HCT116 (cell line): ENCODE measurements at regions not wholly inside any gene's neighbourhood (a gene's known extent, or its start where the extent isn't known, plus 50 kb on each side); places are given as distances from the start of the nearest gene placed in this dataset.

Experiments
- ATAC-seq: fragments of 200-7000 bp; cut with Tn5 transposase; 2 replicates; pipeline ENCODE4 v1.9.1; 2020; ENCODE audit warnings: mild to moderate bottlenecking, moderate library complexity
- BruUV-seq: library from RNA; stranded (reverse); fragments of 400-500 nt; replicated peaks from 2 replicates; lab custom pipeline; 2021; lab: Mats Ljungman, UMichigan
- CTCF ChIA-PET: fragments of 300-600 bp; sonication (Branson Sonifier 250); formaldehyde crosslinking; loops from one replicate; lab custom pipeline; 2021; ENCODE audit warnings: antibody characterized with exemption; lab: Charles Lee
- POLR2A ChIA-PET: fragments of 300-600, 350-600 bp; sonication (Branson Sonifier 250); formaldehyde crosslinking; loops from one replicate; lab custom pipeline; 2021; ENCODE audit warnings: antibody characterized with exemption; lab: Charles Lee
- RAD21 ChIA-PET, 2 experiments: fragments of 300-600 bp; sonication (Branson Sonifier 250); formaldehyde crosslinking; loops; one replicate each; lab custom pipeline; 2023; ENCODE audit warnings: low total read pairs in 2 of 2; ENCODE audit not compliant: uncharacterized antibody in 2 of 2, unreplicated experiment in 2 of 2, low non-redundant PET in 1 of 2; lab: Charles Lee
- DNase-seq: peaks from one replicate; pipeline ENCODE4 v3.0.0-alpha.2; 2010; ENCODE audit warnings: low read depth, low spot score
- H2AFZ ChIP-seq: fragments of 200-600 bp; shearing (Covaris generic), sonication (generic); 2 replicates; pipeline ENCODE4 v1.6.1; 2017; ENCODE audit warnings: low read depth, mixed run types, mixed read lengths, antibody characterized with exemption, low read length; ENCODE audit not compliant: poor library complexity, severe bottlenecking
- H3K27ac ChIP-seq: 2 replicates; pipeline ENCODE4 v1.5.1; 2012; ENCODE audit warnings: low read depth, low read length
- H3K27me3 ChIP-seq: fragments of 200-600 bp; sonication (generic); 2 replicates; pipeline ENCODE4 v1.6.1; 2016; ENCODE audit warnings: mixed run types, low read length, mixed read lengths; ENCODE audit not compliant: insufficient read depth
- H3K36me3 ChIP-seq, 2 experiments: fragments of 200-500 bp in 1 of 2; fragments of 200-600 bp in 1 of 2; sonication (Bioruptor generic) in 1 of 2; sonication (generic) in 1 of 2; 2 replicates each; pipeline versions ENCODE4 v1.5.1 to v1.6.1; 2014 to 2016; ENCODE audit warnings: low read length in 2 of 2, inconsistent platforms in 1 of 2, mixed read lengths in 1 of 2, mixed run types in 1 of 2; ENCODE audit not compliant: insufficient read depth in 2 of 2, control insufficient read depth in 1 of 2
- H3K4me1 ChIP-seq, 2 experiments: fragments of 200-600 bp in 1 of 2; sonication (generic) in 1 of 2; 2 replicates each; pipeline versions ENCODE4 v1.5.1 to v1.6.1; 2012 to 2017; ENCODE audit warnings: low read length in 2 of 2, inconsistent platforms in 1 of 2, mild to moderate bottlenecking in 1 of 2, mixed read lengths in 1 of 2, mixed run types in 1 of 2, moderate library complexity in 1 of 2; ENCODE audit not compliant: insufficient read depth in 2 of 2, control insufficient read depth in 1 of 2
- H3K4me2 ChIP-seq: fragments of 200-600 bp; sonication (generic); 2 replicates; pipeline ENCODE4 v1.6.1; 2017; ENCODE audit warnings: mixed run types, low read length, mixed read lengths
- H3K4me3 ChIP-seq, 2 experiments: fragments of 200-600 bp in 1 of 2; sonication (generic) in 1 of 2; replicated peaks in 1 of 2; 2 replicates each; pipeline ENCODE4 v1.5.1; 2011 to 2016; ENCODE audit warnings: low read length in 2 of 2, control low read depth in 1 of 2, low read depth in 1 of 2, mild to moderate bottlenecking in 1 of 2, mixed read lengths in 1 of 2, mixed run types in 1 of 2
- H3K79me2 ChIP-seq: fragments of 200-600 bp; sonication (generic); 2 replicates; pipeline ENCODE4 v1.6.1; 2017; ENCODE audit warnings: mild to moderate bottlenecking, mixed run types, low read length, moderate library complexity, mixed read lengths; ENCODE audit not compliant: insufficient read depth
- H3K9ac ChIP-seq: fragments of 200-600 bp; sonication (generic); 2 replicates; pipeline ENCODE4 v1.6.1; 2016; ENCODE audit warnings: low read length, mixed read lengths
- H3K9me2 ChIP-seq: fragments of 200-600 bp; sonication (generic), shearing (Covaris generic); 2 replicates; pipeline ENCODE4 v1.6.1; 2017; ENCODE audit warnings: mixed run types, mild to moderate bottlenecking, moderate library complexity; ENCODE audit not compliant: insufficient read depth
- H3K9me3 ChIP-seq, 2 experiments: fragments of 200-500 bp in 1 of 2; fragments of 200-600 bp in 1 of 2; sonication (Bioruptor generic) in 1 of 2; sonication (generic) in 1 of 2; 2 replicates each; pipeline ENCODE4 v1.6.1; 2014 to 2017; ENCODE audit warnings: low read length in 2 of 2, mixed read lengths in 2 of 2, inconsistent platforms in 1 of 2, low read depth in 1 of 2, mild to moderate bottlenecking in 1 of 2, mixed run types in 1 of 2, moderate library complexity in 1 of 2; ENCODE audit not compliant: control insufficient read depth in 1 of 2, insufficient read depth in 1 of 2
- H4K20me1 ChIP-seq: fragments of 200-600 bp; sonication (generic), shearing (Covaris generic); 2 replicates; pipeline ENCODE4 v1.6.1; 2017; ENCODE audit warnings: mixed run types, mild to moderate bottlenecking, moderate library complexity; ENCODE audit not compliant: insufficient read depth
- CEBPB ChIP-seq: IDR thresholded peaks from 2 replicates; pipeline ENCODE4 v1.6.1; 2012; ENCODE audit warnings: low read depth
- CTCF ChIP-seq, 3 experiments: fragments of 200-600 bp in 1 of 3; sonication (generic) in 1 of 3; IDR thresholded peaks in 2 of 3; conservative IDR thresholded peaks in 1 of 3; 2 replicates each; pipeline ENCODE4 v1.5.1; 2012 to 2017; ENCODE audit warnings: low read depth in 2 of 3, low read length in 2 of 3, antibody characterized with exemption in 1 of 3, borderline replicate concordance in 1 of 3, control low read depth in 1 of 3, mild to moderate bottlenecking in 1 of 3, mixed read lengths in 1 of 3, mixed run types in 1 of 3, moderate library complexity in 1 of 3; ENCODE audit not compliant: insufficient read depth in 1 of 3
- EGR1 ChIP-seq: IDR thresholded peaks from 2 replicates; pipeline ENCODE4 v1.6.1; 2012; ENCODE audit warnings: low read depth
- EZH2 ChIP-seq: fragments of 200-600 bp; sonication (generic); IDR thresholded peaks from 2 replicates; pipeline ENCODE4 v1.6.1; 2017; ENCODE audit warnings: antibody characterized with exemption, mixed run types
- EZH2phosphoT487 ChIP-seq: fragments of 200-600 bp; IDR thresholded peaks from 2 replicates; pipeline ENCODE4 v1.6.1; 2018; ENCODE audit warnings: antibody characterized with exemption, borderline replicate concordance
- JUND ChIP-seq: IDR thresholded peaks from 2 replicates; pipeline ENCODE4 v1.6.1; 2012
- POLR2A ChIP-seq: IDR thresholded peaks from 2 replicates; pipeline ENCODE4 v1.7.0; 2011; ENCODE audit warnings: borderline replicate concordance; ENCODE audit not compliant: insufficient read depth, insufficient read length; ENCODE audit errors: extremely low read depth
- POLR2AphosphoS5 ChIP-seq: IDR thresholded peaks from 2 replicates; pipeline ENCODE4 v1.6.1; 2011; ENCODE audit warnings: mild to moderate bottlenecking, low read depth, low read length, moderate library complexity
- RAD21 ChIP-seq: IDR thresholded peaks from 2 replicates; pipeline ENCODE4 v1.6.1; 2012; ENCODE audit warnings: low read depth, mild to moderate bottlenecking
- SP1 ChIP-seq: IDR thresholded peaks from 2 replicates; pipeline ENCODE4 v1.6.1; 2012; ENCODE audit warnings: low read depth
- SRF ChIP-seq: IDR thresholded peaks from 2 replicates; pipeline ENCODE4 v1.6.1; 2012; ENCODE audit warnings: low read depth
- YY1 ChIP-seq: IDR thresholded peaks from 2 replicates; pipeline ENCODE4 v1.6.1; 2011; ENCODE audit warnings: low read length, low read depth, moderate library complexity, mild to moderate bottlenecking; ENCODE audit not compliant: insufficient replicate concordance; ENCODE audit errors: extremely low read depth
- ZBTB33 ChIP-seq: IDR thresholded peaks from 2 replicates; pipeline ENCODE4 v1.6.1; 2011; ENCODE audit warnings: mild to moderate bottlenecking, low read length, moderate library complexity; ENCODE audit not compliant: insufficient replicate concordance; ENCODE audit errors: extremely low read depth
- ZFX ChIP-seq: fragments of 450-650 bp; IDR thresholded peaks from 2 replicates; pipeline ENCODE4 v1.6.1; 2017
- intact Hi-C: fragments of 100-400 bp; cut with micrococcal nuclease; formaldehyde crosslinking; loops from 2 replicates; pipeline ENCODE4 v1.10.0; 2022
- TF ChIP-seq, protein P1 (sequence below): IDR thresholded peaks from 2 replicates; pipeline ENCODE4 v1.6.1; 2012

DNA sequence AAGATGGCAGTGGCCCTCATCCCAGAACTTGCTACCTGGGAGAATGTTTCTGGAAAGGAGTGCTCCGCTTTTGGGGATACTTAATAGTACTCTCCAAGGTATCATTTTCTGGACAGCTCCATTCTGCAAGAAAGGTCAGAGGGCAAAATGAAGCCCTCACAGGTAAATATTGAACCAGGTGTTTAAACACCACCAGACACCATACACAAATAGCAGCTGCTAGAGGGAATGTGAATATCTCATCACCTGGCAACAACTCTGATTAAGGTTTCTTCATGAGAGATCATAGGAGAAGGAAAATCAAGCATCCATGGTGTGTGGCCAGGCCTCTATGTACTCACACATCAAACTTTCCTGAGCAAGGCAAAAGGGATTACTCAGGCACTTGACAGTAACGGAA is 226.1 kb upstream of the FAT3 start:
- H3K4me3 ChIP-seq = no peak overlapping the region
- H3K36me3 ChIP-seq = no peaks in the 10 kb centered on the region
- intact Hi-C loops = no loop called here
- DNase-seq (no peak), ATAC-seq (no peak)
- no peaks in the 10 kb centered on the region for H3K4me1 ChIP-seq
- no peak overlapping the region for H3K9ac ChIP-seq
- no peak for TF ChIP-seq EGR1
- TF ChIP-seq SP1 = no peak
- TF ChIP-seq SRF = no peak
- TF ChIP-seq EZH2 = no peak
- no peak for TF ChIP-seq POLR2AphosphoS5
- no peak for TF ChIP-seq CEBPB
- no peak for TF ChIP-seq EZH2phosphoT487
- TF ChIP-seq CTCF (IDR thresholded peaks at IDR 0.05 in 2 of 3, conservative IDR thresholded peaks at IDR 0.05 in 1 of 3; ENCODE audit: borderline replicate concordance in 1 of 3, insufficient read depth in 1 of 3, low read depth in 2 of 3, low read length in 2 of 3) = no peak
- no peak for TF ChIP-seq ZFX
- no peak for TF ChIP-seq JUND
- no peak for TF ChIP-seq POLR2A
- TF ChIP-seq ZBTB33 = no peak
- no peak for TF ChIP-seq YY1
- TF ChIP-seq RAD21 = no peak
- TF ChIP-seq, protein P1, sequence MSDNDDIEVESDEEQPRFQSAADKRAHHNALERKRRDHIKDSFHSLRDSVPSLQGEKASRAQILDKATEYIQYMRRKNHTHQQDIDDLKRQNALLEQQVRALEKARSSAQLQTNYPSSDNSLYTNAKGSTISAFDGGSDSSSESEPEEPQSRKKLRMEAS = no peak
- H3K27ac ChIP-seq = no peak overlapping the region
- no peak overlapping the region for H2AFZ ChIP-seq
- no peaks in the 10 kb centered on the region for H4K20me1 ChIP-seq
- CTCF ChIA-PET = no interaction called here
- BruUV-seq = no TSS peak
- H3K79me2 ChIP-seq = no peaks in the 10 kb centered on the region
- no peaks in the 10 kb centered on the region for H3K27me3 ChIP-seq
- peaks cover 9% of the 10 kb centered on the region in 2 experiments; a peak in 2 of 4 replicates for H3K9me3 ChIP-seq
- no peak overlapping the region for H3K4me2 ChIP-seq
- POLR2A ChIA-PET = no interaction called here
- no peaks in the 10 kb centered on the region for H3K9me2 ChIP-seq
- RAD21 ChIA-PET = no interaction called here
